ENCODE measurements at regions not wholly inside any gene's neighbourhood (a gene's known extent, or its start where the extent isn't known, plus 50 kb on each side); places are given as distances from the start of the nearest gene placed in this dataset.

GRCh38 chr1:203424861-203425662 is 50.5 kb upstream of the PRELP start:
- ATAC-seq: no peak
- TF ChIP-seq, protein P1, sequence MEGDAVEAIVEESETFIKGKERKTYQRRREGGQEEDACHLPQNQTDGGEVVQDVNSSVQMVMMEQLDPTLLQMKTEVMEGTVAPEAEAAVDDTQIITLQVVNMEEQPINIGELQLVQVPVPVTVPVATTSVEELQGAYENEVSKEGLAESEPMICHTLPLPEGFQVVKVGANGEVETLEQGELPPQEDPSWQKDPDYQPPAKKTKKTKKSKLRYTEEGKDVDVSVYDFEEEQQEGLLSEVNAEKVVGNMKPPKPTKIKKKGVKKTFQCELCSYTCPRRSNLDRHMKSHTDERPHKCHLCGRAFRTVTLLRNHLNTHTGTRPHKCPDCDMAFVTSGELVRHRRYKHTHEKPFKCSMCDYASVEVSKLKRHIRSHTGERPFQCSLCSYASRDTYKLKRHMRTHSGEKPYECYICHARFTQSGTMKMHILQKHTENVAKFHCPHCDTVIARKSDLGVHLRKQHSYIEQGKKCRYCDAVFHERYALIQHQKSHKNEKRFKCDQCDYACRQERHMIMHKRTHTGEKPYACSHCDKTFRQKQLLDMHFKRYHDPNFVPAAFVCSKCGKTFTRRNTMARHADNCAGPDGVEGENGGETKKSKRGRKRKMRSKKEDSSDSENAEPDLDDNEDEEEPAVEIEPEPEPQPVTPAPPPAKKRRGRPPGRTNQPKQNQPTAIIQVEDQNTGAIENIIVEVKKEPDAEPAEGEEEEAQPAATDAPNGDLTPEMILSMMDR (IDR thresholded peaks at IDR 0.05): no peak
- no peak overlapping the region for H3K4me3 ChIP-seq
- H3K36me3 ChIP-seq (ENCODE audit: low read depth): no peaks in the 10 kb centered on the region
- peaks cover 28% of the 10 kb centered on the region for H3K4me1 ChIP-seq (ENCODE audit: low read depth)
- no peak for DNase-seq
- intact Hi-C loops (cut with DNase I, micrococcal nuclease): no loop called here
- H3K9me3 ChIP-seq: no peaks in the 10 kb centered on the region

- no peak overlapping the region for H3K4me3 ChIP-seq
These were observed 50.0 kb upstream of the PRELP start for GRCh38 chr1:203425663-203425975.

More at GRCh38 chr1:203425663-203425975, 50.0 kb upstream of the PRELP start:
- H3K4me1 ChIP-seq (ENCODE audit: low read depth): peaks cover 31% of the 10 kb centered on the region
- no peaks in the 10 kb centered on the region for H3K9me3 ChIP-seq
- H3K36me3 ChIP-seq (ENCODE audit: low read depth): no peaks in the 10 kb centered on the region
- DNase-seq: no peak
- TF ChIP-seq, protein P1 (IDR thresholded peaks at IDR 0.05): no peak
- peak; percentile 64 for ATAC-seq
- intact Hi-C loops (cut with DNase I, micrococcal nuclease): no loop called here
